ENCODE measurements at regions not wholly inside any gene's neighbourhood (a gene's known extent, or its start where the extent isn't known, plus 50 kb on each side); places are given as distances from the start of the nearest gene placed in this dataset.

DNA sequence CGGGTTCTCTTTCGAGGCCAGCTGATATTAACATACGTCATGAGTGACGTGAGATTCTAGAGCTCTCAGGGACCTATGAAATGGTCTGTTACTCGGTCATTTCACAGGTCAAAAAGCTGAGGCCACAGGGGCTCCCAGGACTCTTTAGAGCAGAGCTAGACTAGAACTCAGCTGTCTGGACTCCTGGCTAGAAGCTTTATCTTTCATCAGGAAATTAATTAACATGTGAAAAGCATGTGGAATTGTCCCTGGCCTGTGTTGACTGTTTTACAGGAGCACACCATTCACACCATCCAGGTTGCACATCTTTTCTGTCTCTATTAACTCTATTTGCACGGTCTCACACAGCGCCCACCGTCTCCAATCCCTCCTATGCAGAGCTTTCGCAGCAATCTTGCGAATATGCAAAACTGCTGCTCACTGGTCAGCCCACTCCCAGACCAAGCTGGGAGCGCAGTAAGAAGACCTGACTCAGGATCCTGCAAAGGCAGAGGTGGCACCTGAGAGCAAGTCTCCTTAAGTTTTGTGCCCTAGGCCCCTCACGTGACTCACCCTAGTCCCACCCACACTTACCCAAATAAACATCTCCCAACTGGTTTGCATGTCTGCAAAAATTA lies 522.5 kb downstream of the CD83 start:
- Histone ChIP-seq H2BK20ac (ENCODE audit: low read depth, low read length, poor library complexity, severe bottlenecking) (no peak overlapping the region), H3K23me2 (ENCODE audit: insufficient read length, low read depth, low read length, poor library complexity, severe bottlenecking) (no peaks in the 10 kb centered on the region), H3K14ac (ENCODE audit: insufficient read depth, low read length) (no peak overlapping the region), H3K9me3 (ENCODE audit: control insufficient read depth, low read depth, low read length) (no peaks in the 10 kb centered on the region), H4K5ac (ENCODE audit: insufficient read length, low read depth, low read length) (no peak overlapping the region), H2AFZ (ENCODE audit: low read length) (no peak overlapping the region), H3K9ac (ENCODE audit: extremely low read depth, insufficient read length, low read length) (no peak overlapping the region), H3K4ac (ENCODE audit: low read depth, low read length) (no peak overlapping the region), H4K91ac (ENCODE audit: insufficient read length, low read depth, low read length) (no peak overlapping the region), H4K20me1 (ENCODE audit: control insufficient read depth, insufficient read depth, insufficient read length) (no peaks in the 10 kb centered on the region), H3K4me1 (ENCODE audit: insufficient read depth, low read length) (peaks cover 34% of the 10 kb centered on the region; the same call in 1 of the 2 replicates), H2AK5ac (ENCODE audit: insufficient read length, low read length) (no peak overlapping the region), H3K27ac (ENCODE audit: insufficient read length, low read depth, low read length) (peak overlapping the region; percentile 73), H3K23ac (ENCODE audit: insufficient read length, low read depth, low read length) (no peak overlapping the region), H2BK15ac (ENCODE audit: low read depth, low read length) (no peak overlapping the region), H2BK5ac (ENCODE audit: insufficient read length, low read length) (no peak overlapping the region), H3K56ac (ENCODE audit: insufficient read length, low read depth, low read length) (no peak overlapping the region), H2BK120ac (ENCODE audit: low read depth, low read length, poor library complexity, severe bottlenecking) (no peak overlapping the region), H3K27me3 (ENCODE audit: insufficient read depth, low read length) (no peaks in the 10 kb centered on the region), H2BK12ac (ENCODE audit: insufficient read length, low read depth, low read length) (no peak overlapping the region), H3K79me1 (ENCODE audit: insufficient read depth, low read depth, low read length, poor library complexity, severe bottlenecking) (no peaks in the 10 kb centered on the region), H3K79me2 (ENCODE audit: insufficient read depth, low read length) (no peaks in the 10 kb centered on the region), H3T11ph (ENCODE audit: low read length) (no peak overlapping the region), H3K4me2 (ENCODE audit: insufficient read depth, insufficient read length, low read length) (peak overlapping the region; percentile 20), H4K8ac (replicated peaks; ENCODE audit: insufficient read length, low read depth, low read length) (no peak overlapping the region), H3K18ac (ENCODE audit: insufficient read length, low read depth, low read length) (no peak overlapping the region)
- Mint-ChIP-seq H3K9me3 (no peaks in the 10 kb centered on the region), H3K36me3 (ENCODE audit: insufficient read depth in 1 of 3, low read depth in 3 of 3) (no peaks in the 10 kb centered on the region; a peak in 1 of 7 replicates), H3K27ac (peak overlapping the region; percentile 35 to 98 (median 78)), H3K4me3 (peak overlapping the region; percentile 7 to 53; a peak in 4 of 5 replicates), H3K4me1 (peaks cover 59 to 68% of the 10 kb centered on the region in 2 experiments), H3K27me3 (ENCODE audit: low read depth) (no peaks in the 10 kb centered on the region)
- WGBS (ENCODE audit: extremely low coverage, insufficient read length, low lambda C conversion rate) = no CpG with 5 or more reads among the region's 12 CpGs
- peak; percentile 81 for DNase-seq
- TF ChIP-seq, protein P1, sequence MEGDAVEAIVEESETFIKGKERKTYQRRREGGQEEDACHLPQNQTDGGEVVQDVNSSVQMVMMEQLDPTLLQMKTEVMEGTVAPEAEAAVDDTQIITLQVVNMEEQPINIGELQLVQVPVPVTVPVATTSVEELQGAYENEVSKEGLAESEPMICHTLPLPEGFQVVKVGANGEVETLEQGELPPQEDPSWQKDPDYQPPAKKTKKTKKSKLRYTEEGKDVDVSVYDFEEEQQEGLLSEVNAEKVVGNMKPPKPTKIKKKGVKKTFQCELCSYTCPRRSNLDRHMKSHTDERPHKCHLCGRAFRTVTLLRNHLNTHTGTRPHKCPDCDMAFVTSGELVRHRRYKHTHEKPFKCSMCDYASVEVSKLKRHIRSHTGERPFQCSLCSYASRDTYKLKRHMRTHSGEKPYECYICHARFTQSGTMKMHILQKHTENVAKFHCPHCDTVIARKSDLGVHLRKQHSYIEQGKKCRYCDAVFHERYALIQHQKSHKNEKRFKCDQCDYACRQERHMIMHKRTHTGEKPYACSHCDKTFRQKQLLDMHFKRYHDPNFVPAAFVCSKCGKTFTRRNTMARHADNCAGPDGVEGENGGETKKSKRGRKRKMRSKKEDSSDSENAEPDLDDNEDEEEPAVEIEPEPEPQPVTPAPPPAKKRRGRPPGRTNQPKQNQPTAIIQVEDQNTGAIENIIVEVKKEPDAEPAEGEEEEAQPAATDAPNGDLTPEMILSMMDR (conservative IDR thresholded peaks at IDR 0.05) = no peak
